OCI-LY1 (cell line): ENCODE measurements at regions not wholly inside any gene's neighbourhood (a gene's known extent, or its start where the extent isn't known, plus 50 kb on each side); places are given as distances from the start of the nearest gene placed in this dataset.

Experiments
- H2AFZ ChIP-seq: fragments of 200-600 bp; sonication (generic), shearing (Covaris generic); 2 replicates; pipeline ENCODE4 v1.6.0; 2014; ENCODE audit warnings: antibody characterized with exemption, mild to moderate bottlenecking, low read length
- H3F3A ChIP-seq: fragments of 200-600 bp; sonication (generic), shearing (Covaris generic); 2 replicates; pipeline ENCODE4 v1.6.0; 2014; ENCODE audit warnings: mild to moderate bottlenecking, antibody characterized with exemption, low read length, moderate library complexity; ENCODE audit not compliant: insufficient read depth
- H3K27ac ChIP-seq: fragments of 200-600 bp; sonication (generic); 2 replicates; pipeline ENCODE4 v1.5.1; 2014; ENCODE audit warnings: low read length, mixed run types, mild to moderate bottlenecking, low read depth; ENCODE audit not compliant: poor library complexity, severe bottlenecking
- H3K27me3 ChIP-seq: fragments of 200-600 bp; sonication (generic); 2 replicates; pipeline ENCODE4 v1.6.0; 2014; ENCODE audit warnings: antibody characterized with exemption, mild to moderate bottlenecking, low read length, moderate library complexity; ENCODE audit not compliant: insufficient read depth
- H3K36me3 ChIP-seq: fragments of 200-600 bp; sonication (generic); 2 replicates; pipeline ENCODE4 v1.6.1; 2014; ENCODE audit warnings: mild to moderate bottlenecking, antibody characterized with exemption, low read length, moderate library complexity, mixed read lengths; ENCODE audit not compliant: insufficient read depth
- H3K4me1 ChIP-seq: fragments of 200-600 bp; sonication (generic); 2 replicates; pipeline ENCODE4 v1.5.1; 2014; ENCODE audit warnings: mild to moderate bottlenecking, low read length, moderate library complexity; ENCODE audit not compliant: insufficient read depth, severe bottlenecking
- H3K4me2 ChIP-seq: fragments of 200-600 bp; sonication (generic), shearing (Covaris generic); 2 replicates; pipeline ENCODE4 v1.6.1; 2014; ENCODE audit warnings: low read length
- H3K4me3 ChIP-seq: fragments of 200-600 bp; sonication (generic); 2 replicates; pipeline ENCODE4 v1.5.1; 2014; ENCODE audit warnings: low read length, low read depth, mild to moderate bottlenecking, mixed read lengths; ENCODE audit not compliant: poor library complexity, severe bottlenecking
- H3K79me2 ChIP-seq: fragments of 200-600 bp; shearing (Covaris generic); 2 replicates; pipeline ENCODE4 v1.6.1; 2016; ENCODE audit warnings: mixed run types, low read length, mixed read lengths; ENCODE audit not compliant: insufficient read depth
- H3K9ac ChIP-seq: fragments of 200-600 bp; sonication (generic), shearing (Covaris generic); 2 replicates; pipeline ENCODE4 v1.6.1; 2014; ENCODE audit warnings: mild to moderate bottlenecking, low read length, mixed read lengths
- H3K9me2 ChIP-seq: fragments of 200-600 bp; sonication (generic), shearing (Covaris generic); 2 replicates; pipeline ENCODE4 v1.6.1; 2014; ENCODE audit warnings: low read depth, mild to moderate bottlenecking, low read length, mixed read lengths
- H3K9me3 ChIP-seq: fragments of 200-600 bp; shearing (Covaris generic); 2 replicates; pipeline ENCODE4 v1.6.1; 2014; ENCODE audit warnings: low read length, mixed read lengths
- H4K20me1 ChIP-seq: fragments of 200-600 bp; sonication (generic), shearing (Covaris generic); 2 replicates; pipeline ENCODE4 v1.6.0; 2016; ENCODE audit warnings: mild to moderate bottlenecking, low read length; ENCODE audit not compliant: insufficient read depth
- CTCF ChIP-seq: fragments of 200-600 bp; sonication (generic), shearing (Covaris generic); IDR thresholded peaks from 2 replicates; pipeline ENCODE4 v1.5.1; 2017; ENCODE audit warnings: mild to moderate bottlenecking, antibody characterized with exemption, low read length, moderate library complexity, mixed read lengths
- EZH2 ChIP-seq: fragments of 200-600 bp; sonication (generic), shearing (Covaris generic); IDR thresholded peaks from 2 replicates; pipeline ENCODE4 v1.8.0; 2017; ENCODE audit warnings: borderline replicate concordance, mixed run types, mild to moderate bottlenecking, antibody characterized with exemption, low read length, moderate library complexity, mixed read lengths

DNA sequence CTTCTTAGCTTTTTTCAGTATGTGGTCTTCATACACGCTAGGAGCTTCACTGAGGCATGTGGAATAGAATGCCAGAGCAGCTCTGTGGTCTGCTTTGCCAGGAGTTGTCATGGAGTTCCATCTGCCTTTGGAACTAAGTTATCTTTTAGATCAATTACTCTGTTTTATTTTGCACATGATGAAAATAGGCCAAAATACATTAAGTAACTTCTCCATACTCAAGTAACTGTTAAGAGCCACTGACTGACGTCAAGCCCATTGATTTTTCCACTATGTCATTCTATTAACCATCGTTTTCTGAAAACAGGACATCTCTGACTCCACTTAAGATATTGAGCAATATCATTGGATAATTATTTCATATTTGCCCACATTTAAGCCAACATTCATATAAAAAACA is 415.1 kb upstream of the MAD2L1 start:
- no peak overlapping the region for H3K27ac ChIP-seq
- no peaks in the 10 kb centered on the region for H3K36me3 ChIP-seq
- H3K9ac ChIP-seq: no peak overlapping the region
- H4K20me1 ChIP-seq: no peaks in the 10 kb centered on the region
- TF ChIP-seq CTCF (no peak), EZH2 (no peak)
- H3K79me2 ChIP-seq: no peaks in the 10 kb centered on the region
- no peaks in the 10 kb centered on the region for H3F3A ChIP-seq
- H2AFZ ChIP-seq: no peak overlapping the region
- no peaks in the 10 kb centered on the region for H3K4me1 ChIP-seq
- H3K9me2 ChIP-seq: no peaks in the 10 kb centered on the region
- H3K9me3 ChIP-seq: no peaks in the 10 kb centered on the region
- H3K4me3 ChIP-seq: no peak overlapping the region
- H3K4me2 ChIP-seq: no peak overlapping the region
- no peaks in the 10 kb centered on the region for H3K27me3 ChIP-seq

DNA sequence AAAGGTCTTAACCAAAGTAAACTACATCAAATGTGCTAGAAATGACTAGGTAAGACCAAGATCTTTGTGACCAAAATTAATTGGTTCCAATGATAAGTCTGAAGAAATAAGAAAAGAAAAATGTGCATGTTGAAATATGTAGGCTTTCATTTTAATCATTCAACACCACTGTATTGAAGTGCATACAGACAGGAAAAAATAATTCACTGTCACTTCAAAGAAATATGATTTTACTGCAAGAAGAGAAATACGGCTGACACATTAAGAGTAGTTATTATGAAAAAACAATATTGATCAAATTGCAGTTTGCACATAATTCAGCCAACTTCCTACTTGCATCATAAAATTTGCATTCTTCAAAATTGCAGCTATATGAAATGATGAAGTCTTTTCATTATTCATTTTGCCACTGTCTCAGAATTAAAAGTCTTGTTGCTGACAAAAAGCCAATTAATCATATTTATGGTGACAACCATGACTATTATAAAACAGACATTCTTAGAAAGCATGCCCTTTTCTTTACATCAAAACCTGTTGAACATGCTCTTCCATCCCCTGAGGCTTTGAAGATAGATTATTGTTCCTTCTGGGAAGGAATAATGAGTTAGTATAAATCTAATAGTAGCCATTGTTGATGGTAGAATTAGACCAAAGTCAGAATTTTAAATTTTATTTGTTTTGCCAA is 405.9 kb upstream of the MAD2L1 start:
- no peak for TF ChIP-seq CTCF
- TF ChIP-seq EZH2: no peak
- Histone ChIP-seq H3K27ac (no peak overlapping the region), H3F3A (no peaks in the 10 kb centered on the region)

DNA sequence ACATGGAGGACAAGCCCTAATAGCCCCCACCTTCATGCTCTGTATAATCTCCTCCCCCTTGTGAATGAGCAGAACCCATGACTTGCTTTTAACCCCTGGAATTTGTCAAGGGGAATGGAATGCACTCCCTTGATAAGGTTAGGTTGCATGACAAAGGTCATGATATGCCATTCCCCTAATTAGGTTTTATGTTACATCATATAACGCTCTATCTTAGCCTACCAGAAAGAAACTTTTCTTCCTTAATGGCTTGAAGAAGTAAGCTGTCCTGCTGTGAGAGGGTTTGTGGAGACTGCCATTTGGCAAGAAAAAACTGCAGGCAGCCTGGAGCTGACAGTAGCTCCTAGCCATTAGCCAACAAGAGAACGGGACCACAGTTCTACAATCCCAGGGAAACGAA is 399.8 kb upstream of the MAD2L1 start:
- H3K4me3 ChIP-seq: no peak overlapping the region
- H3K4me1 ChIP-seq: no peaks in the 10 kb centered on the region
- no peaks in the 10 kb centered on the region for H3K27me3 ChIP-seq
- H4K20me1 ChIP-seq: no peaks in the 10 kb centered on the region
- H3K79me2 ChIP-seq: no peaks in the 10 kb centered on the region
- H3F3A ChIP-seq: no peaks in the 10 kb centered on the region
- no peaks in the 10 kb centered on the region for H3K36me3 ChIP-seq
- H3K4me2 ChIP-seq: no peak overlapping the region
- no peaks in the 10 kb centered on the region for H3K9me2 ChIP-seq
- no peak overlapping the region for H2AFZ ChIP-seq
- TF ChIP-seq EZH2: no peak
- TF ChIP-seq CTCF: no peak
- no peaks in the 10 kb centered on the region for H3K9me3 ChIP-seq
- H3K27ac ChIP-seq: no peak overlapping the region
- no peak overlapping the region for H3K9ac ChIP-seq

More for the DNA sequence above, 405.9 kb upstream of the MAD2L1 start:
- no peaks in the 10 kb centered on the region for H3K36me3 ChIP-seq
- no peaks in the 10 kb centered on the region for H4K20me1 ChIP-seq
- H3K27me3 ChIP-seq: no peaks in the 10 kb centered on the region
- no peak overlapping the region for H3K9ac ChIP-seq
- H2AFZ ChIP-seq: no peak overlapping the region
- no peaks in the 10 kb centered on the region for H3K9me2 ChIP-seq
- no peaks in the 10 kb centered on the region for H3K79me2 ChIP-seq
- H3K4me2 ChIP-seq: no peak overlapping the region
- H3K4me1 ChIP-seq: no peaks in the 10 kb centered on the region
- no peaks in the 10 kb centered on the region for H3K9me3 ChIP-seq
- H3K4me3 ChIP-seq: no peak overlapping the region
